DMS79 (cell line): ENCODE measurements at regions not wholly inside any gene's neighbourhood (a gene's known extent, or its start where the extent isn't known, plus 50 kb on each side); places are given as distances from the start of the nearest gene placed in this dataset.
A peak's percentile ranks its signal among the peaks of the same experiment; 100 is the strongest.
"Not testable (repeated sequence)": the region's sequence is repeated elsewhere in the genome, so short reads cannot be mapped to it uniquely, and the experiment has no call there.

Source experiments
- DNase-seq: peaks from one replicate; lab custom pipeline; 2025; lab: John Stamatoyannopoulos, UW

DNA sequence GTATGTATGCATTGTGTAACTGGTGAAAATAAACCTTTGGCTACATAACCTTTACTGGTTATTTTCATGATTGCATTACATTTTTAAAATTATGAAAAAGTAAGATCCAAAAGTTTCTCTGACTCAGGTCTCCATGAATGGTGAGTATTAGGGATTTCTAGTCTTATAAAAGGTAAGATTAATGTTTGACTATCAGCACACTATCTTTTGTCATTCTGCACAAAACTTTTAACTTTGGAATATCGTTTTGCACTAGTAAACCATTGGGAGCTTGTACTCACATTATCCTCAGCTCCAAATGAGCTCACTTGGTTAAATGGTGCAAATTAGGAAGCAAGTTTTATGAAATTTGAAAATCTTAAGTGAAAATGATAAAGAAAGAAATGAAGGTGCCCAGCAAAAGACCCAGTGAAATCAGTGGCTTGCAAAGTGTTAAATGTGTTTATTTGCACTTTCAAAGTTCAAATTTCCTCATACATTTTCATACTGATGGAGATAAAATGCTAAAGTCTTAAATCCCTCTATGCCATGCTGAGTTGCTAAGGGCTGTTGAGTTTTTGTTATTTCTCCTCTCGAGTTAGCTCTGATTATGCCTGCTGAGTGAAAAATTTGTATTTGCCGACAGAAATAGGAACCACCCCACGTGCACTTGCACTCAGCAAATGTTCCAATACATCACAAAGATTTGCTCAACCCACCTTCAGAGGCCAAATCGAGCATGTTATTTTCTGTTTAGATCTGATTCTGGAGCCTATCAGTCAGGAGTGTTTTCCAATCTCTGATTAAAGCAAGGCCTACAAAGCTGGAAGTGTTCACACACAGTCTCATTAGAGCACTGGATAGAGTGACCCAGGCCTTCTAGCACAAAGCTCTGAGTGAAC is 885.7 kb downstream of the NR2F1-AS1 start:
- no peak for DNase-seq

DNA sequence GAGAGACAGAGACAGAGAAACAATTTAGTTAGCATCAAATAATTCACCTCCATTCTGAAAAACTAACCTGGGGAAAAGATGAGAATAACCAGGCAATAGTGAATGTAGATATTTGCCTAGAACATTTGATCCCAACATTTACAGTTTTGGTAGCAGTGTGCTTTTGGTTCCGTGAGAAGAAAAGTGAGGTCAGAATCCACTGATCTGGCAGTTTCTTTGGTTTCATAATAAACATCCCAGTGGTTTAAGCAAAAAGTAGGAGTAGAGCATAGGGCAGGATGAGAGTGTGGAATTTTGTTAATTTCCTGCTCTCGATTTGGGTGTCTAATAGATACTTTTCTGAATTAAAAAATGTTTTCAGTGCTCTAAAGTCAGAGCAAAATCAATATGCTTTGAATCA is 887.0 kb downstream of the NR2F1-AS1 start:
- DNase-seq: no peak

DNA sequence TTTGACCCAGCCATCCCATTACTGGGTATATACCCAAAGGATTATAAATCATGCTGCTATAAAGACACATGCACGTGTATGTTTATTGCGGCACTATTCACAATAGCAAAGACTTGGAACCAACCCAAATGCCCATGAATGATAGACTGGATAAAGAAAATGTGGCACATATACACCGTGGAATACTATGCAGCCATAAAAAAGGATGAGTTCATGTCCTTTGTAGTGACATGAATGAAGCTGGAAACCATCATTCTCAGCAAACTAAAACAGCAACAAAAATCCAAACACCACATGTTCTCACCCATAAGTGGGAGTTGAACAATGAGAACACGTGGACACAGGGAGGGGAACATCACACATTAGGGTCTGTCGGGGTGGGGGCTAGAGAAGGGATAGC is 889.1 kb downstream of the NR2F1-AS1 start:
- not testable (repeated sequence) for DNase-seq

DNA sequence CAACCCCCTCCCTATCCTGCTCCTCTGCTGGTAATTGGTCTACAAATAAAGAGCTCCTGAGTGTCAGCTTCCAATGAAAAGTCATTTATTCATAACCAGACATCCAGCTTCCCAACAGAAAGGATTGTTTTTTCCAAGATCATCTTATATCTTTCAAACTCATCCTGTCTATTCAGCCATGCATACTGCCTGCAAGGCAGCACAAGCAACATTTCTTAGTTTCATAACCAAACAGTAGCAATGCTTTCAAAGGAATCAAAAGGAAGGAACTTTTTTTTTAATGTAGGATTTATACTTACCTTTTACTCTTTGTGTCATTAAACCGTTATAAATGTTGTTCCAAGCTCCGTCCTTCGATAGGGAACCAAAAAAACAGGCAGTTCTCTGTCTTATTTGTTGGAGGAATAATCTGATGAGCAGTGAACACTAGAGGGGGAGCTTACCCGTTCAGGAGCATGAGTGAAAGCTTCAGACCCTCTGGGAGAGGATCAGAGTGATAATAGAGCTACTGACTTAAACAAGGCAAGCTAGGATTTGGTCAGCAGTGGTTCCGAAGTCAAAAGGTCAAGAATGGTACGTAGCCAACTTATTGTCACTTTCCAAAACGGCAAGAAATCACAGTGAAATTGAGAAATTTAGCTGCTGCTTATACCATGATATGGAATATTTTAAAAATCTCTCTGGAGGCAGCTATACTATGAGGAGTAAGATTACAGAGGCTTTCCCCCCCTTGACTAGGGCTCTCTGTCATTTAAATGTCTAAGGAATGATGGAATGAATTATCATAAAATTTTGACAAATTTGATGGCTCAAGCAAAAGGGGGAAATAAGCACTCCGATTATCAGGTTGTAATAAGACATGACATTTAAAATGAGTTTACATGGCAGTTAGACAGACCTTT is 892.9 kb downstream of the NR2F1-AS1 start:
- DNase-seq: no peak

DNA sequence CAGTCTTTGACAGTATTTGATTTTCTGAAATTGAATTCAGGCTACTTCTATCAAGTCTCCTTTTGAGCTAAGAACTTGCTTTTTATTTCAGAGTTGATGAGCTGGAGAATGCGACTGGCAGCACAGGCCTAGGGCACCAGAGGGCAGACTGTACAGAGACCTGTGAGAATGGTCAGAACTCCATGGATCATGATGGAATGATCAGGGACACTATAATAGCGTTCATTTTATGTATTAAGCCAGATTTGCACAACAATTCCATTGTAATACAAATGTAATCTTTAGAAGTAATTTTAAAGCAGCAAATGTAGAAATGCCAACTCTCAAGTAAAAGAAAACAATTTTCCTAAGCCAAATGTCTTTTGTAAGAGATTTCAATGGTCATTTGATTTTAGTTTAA is 902.4 kb downstream of the NR2F1-AS1 start:
- DNase-seq: no peak

DNA sequence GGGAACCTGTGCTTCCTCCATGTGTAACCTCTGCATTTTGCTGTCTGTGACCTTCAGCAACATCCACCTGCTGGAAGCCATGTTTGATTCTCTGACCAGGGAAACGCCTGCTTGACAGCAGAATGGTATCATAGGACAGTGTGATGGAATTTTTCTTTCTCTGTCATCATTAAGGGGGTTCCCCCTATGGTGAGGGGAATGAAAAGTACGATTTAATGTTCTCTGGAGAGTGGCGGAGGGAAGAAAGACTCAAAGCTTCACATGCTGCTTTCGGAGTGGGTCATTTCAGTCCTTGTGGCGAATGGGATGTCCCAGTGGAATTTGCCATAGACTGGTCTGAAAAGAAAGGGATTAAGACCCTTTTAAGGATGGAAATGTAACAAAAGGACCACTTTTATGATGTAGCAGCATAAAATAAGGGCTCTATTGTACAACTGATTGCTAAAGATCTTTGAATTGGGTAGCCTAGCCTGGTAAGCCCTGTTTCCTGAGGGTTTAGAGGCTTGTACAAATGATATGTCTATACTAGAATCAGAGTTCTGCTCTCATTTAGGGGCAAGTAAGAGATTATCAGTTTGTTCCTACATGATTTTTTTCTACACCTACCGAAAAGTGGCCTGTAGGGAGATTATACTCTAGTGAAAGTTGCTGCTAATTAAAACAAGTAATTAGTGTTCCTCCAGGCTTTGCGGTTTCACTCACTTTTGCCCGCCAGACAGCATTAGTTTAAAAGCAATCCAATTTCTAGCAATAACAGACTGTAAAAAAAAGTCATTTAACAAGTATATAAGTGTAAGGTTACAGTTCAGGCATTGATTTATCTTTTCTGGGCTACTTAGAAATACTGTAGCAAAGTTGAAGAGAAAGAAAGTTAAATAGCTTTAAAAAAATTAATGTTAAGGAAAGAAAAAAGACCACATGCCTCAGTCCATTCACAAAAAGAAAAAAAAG is 904.5 kb downstream of the NR2F1-AS1 start:
- DNase-seq: no peak

DNA sequence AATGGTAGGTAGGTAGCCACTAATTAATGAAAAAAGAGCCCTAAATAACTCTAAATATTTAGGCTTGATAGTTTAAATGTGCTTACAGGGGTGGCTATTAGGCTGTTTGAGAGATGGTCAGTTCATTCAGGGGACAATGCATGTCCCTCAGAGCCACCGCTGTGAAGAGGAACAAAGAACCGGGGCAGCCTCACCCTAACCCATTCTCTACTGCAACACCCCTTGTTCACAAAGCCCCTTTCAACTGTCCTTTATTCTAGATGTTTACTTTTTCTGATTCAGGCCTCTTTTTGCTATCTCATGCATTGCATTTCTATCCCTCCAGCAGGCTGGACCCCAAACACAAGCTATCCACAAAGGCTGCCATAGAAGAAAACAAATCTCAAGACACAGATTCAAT is 906.7 kb downstream of the NR2F1-AS1 start:
- DNase-seq: no peak

DNA sequence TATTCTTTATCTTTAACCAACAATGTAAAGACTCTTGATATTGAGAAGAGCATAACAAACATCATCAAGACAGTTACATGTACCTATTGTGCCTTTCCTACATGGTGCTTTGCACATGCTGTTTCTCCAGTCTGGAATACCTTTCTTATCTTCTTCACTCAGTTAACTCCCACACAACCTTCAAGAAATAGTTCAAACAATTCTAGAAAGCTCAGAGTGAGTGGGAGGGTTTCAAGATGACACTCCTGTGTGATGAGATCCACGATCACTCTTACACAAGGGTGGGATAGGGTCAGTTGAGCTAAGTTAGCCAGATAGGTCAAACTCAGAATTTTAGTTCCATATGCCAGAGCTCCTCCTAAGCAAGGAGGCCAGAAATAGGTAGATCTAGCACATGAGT is 915.5 kb downstream of the NR2F1-AS1 start:
- no peak for DNase-seq

DNA sequence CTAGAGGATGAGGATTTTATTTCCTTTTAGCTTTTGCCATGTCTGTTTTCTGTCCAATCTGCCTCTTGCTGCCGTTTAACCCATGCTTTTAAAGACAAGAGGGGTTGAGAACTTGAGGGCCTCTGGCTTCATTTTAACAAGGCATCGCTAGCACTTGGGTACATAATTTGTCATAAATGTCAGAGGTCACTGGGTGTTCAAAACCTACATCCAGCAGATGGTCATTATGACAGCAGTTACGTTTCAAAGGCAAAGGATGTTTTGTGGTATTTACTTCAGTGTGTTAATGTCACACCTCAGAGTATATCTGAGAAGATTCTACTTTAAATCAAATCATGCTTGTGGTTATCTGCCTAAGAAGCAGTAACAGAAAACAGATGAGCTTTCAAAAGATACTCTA is 918.3 kb downstream of the NR2F1-AS1 start:
- DNase-seq: no peak

DNA sequence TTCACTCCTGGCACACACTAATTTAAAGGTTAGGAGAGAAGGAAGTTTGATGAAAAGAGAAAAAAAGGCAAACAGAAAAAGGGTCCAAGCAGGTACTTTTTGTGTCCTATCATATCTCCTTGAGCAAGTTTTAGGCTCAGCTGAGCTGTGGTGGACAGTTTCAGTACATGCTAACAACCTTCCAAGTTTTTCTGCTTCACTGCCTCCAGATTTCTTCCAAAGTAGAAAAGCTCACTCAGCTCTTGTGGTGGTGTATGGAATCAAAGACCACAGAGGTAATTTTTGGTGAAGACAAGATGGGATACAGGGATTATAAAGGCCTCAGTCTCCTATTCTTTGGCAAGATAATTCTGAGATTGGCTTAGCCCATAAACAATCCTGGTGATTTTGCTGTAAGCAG is 921.8 kb downstream of the NR2F1-AS1 start:
- no peak for DNase-seq

DNA sequence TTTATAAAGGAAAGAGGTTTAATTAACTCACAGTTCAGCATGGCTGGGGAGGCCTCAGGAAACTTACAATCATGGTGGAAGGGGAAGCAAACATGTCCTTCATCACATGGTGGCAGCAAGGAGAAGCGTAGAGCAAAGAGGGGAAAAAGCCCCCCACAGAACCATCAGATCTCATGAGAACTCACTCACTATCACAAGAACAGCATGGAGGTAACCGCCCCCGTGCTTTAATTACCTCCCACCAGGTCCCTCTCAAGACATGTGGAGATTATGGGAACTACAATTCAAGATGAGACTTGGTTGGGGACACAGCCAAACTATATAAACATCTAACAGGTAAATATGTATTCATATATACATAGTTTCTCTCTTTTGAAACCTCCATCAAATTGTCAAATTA is 926.4 kb downstream of the NR2F1-AS1 start:
- DNase-seq: not testable (repeated sequence)

DNA sequence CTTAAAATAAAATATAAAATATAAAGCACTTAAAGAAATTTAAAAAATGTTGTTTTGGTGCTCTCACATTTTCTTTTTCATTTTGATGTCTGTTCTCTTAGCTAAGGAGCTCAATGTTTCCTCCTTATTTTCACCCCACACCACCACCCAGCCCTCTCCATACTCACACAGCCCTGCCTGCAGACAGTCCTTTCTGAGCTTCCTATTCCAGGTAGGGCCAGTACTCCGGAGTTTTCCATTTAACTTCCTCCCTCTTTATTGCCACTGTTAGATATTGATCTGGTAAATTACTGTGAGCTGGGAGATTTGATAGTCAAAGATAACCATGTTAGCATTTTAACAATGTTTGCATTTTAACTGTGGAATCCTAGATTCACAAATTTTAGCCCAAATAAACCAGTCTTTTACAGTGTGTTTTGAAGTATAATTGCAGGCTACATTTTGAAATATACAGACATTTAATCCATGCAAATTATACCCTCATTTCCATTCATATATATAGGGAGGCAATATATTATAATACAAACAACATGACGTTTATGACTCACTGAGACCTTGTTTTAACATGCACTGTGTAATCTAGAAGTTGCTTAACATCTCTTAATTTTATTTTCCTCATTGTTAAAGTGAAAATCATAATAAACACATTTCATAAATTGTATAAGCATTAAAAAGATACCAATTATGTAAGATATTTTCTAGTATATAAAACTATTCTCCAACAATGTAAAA is 927.1 kb downstream of the NR2F1-AS1 start:
- DNase-seq: no peak

DNA sequence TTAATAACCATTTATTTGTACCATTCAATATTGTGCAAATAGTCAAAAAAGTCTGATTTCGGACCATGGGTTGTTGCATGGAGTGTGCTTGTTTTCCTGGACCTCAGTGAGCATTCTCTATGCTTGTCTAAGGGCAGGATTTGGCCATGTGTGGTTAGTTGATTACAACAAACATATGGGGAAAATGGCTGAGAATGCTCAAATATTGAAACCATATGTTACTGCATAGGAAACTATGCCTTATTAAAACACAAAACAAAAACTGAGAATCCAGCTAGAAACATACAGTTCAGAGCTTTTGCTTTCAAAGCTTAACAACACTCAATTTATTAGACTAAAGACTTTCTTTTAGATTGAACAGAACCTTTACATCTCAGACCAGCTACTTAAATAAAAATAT is 928.3 kb downstream of the NR2F1-AS1 start:
- no peak for DNase-seq

DNA sequence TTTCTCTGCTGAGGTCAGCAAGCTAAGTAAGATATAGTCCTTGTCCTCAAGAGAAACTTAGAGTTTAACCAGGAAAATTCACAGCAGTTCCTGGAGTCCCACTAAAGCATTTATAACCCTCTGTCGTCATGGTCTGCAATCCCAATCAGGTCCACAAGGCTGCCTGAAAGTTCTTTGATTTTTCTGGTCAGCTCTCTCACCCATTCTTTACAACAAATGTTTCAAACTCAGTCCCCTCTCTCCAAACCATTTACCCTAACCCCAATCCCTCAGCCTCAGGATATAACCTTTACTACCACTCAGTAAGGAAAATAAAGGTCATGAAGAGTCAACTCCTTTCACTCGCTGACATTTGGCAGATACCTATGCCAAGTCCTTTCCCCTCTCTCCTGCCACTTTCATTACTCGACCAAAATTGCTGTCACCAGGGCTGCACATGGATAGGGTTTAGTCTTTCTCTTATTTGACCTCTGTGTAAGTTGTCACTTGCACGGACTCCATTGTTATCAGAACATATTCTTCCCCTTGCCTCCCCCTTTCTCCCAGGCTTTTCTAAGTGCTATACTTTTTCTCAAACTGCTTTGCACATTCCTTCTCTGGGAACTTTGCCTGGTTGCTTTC is 936.6 kb downstream of the NR2F1-AS1 start:
- no peak for DNase-seq

DNA sequence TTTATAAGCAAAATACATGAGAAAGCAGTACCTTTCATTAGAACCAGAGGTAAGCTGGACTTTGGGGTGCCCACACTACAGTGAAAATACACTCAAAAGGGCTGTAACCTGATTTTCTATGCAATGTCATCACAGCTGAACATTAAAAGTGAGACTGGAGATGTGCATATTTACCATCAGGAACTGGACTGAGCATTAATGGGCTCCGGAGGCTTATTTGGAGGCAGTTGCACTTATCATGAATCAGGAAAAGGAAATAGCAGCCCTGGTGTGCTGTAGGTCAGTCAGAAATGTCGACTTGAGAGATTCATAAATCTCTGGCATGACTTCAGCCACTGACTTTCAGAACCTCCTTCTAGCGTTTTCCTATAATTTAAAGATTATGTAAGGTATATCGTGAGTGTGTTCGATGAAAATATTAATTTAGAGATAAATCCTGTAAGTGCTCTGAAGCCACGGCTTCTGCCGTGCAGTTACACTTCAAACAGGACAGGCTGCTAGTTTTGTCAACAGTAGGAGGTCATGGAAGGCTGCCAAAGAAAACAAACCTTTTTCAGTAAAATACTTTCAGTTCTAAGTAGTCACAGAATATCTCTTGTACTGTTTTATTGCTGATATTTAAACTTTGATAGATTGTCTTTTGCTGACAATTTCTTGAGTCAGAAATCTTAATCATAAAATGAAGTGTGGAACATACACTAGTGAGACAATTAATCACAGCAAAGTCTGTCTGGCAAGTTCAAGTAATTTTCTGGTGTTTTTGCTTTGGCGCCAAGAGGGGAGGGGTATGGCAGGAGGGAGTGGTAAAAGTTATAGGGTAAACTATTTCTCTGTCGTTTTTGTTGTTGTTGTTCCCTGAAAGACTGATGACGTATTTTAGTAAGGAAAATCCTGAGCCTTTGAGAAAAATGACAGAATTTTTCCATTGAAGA is 939.7 kb downstream of the NR2F1-AS1 start:
- DNase-seq: peak; percentile 24

DNA sequence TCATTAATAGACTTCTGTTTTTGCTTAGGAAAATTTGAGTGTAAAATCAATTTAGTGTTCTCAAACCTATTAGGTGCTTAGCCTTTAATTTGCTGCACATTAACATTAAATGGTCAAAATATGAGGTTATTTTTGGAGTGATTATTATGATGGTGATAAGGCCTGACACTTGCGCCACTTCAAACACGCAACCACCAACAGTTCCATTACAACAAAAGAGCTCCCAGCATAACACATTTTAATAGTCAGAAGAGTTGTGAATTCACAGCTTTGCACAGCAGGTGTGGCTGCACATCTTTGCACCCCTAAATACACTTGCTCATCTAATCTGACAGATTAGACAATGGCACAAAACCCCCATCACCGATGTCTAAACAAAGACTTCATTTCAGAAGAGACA is 940.7 kb downstream of the NR2F1-AS1 start:
- no peak for DNase-seq

DNA sequence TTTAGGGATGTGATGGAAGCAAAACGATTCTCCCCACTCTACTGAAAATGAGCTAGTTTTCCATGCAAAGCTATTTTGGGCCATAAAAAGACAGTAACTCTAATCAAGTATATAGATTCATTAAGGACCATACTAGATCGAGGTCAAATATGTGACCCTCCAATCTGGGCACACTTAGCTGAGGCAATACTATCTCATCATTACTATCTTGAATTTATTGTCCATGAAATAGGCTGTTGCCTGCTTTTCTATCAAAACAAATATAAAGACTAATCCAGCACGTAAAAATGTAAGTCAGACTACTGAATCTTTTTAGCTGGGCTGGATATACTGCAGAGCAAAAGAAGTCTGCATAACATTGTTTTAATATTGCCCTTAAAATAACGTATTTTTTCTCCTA is 943.1 kb downstream of the NR2F1-AS1 start:
- DNase-seq: no peak

DNA sequence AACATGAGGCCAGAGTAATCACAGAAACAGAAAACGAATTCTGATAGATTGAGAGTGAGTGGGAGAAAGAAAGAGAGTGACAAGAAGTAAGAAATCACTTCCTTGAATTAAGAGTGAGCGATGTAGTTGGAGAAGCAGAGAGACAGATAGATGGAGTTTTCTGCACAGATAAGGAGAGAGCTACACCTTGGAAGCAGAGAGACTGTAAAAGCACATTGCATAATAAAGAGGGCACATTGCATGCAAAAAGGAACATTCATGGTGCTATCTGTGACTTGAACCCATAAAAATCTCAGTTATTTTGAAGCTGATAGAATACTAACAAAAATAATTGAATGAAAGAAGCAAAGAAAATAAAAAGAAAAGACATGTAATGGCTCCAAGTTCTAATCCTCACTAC is 943.8 kb downstream of the NR2F1-AS1 start:
- no peak for DNase-seq

DNA sequence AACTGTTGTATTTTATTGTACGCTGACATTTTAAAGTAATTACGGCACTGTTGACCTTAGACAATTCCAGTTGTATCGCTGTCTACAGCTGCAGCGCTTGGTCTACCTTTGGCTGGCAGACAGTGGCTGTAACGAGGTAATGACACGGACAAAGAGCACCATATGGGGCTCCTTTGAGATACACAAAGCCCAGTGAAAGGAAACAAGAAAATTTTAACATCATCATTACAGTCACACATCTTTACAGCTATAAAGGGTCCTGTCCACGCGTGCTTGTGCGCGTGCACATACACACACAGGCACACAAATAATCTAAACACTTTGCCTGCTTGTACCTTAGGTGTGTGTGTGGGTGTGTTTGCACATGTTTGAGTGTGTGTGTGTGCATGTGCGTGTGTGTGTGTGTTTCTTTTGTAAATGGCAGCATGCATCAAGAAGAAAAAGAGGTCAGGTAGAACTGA is 946.0 kb downstream of the NR2F1-AS1 start:
- DNase-seq: no peak
